SK-MEL-5 (cell line): ENCODE measurements at regions not wholly inside any gene's neighbourhood (a gene's known extent, or its start where the extent isn't known, plus 50 kb on each side); places are given as distances from the start of the nearest gene placed in this dataset.
"Not testable (repeated sequence)": the region's sequence is repeated elsewhere in the genome, so short reads cannot be mapped to it uniquely, and the experiment has no call there.

Experiments used
- DNase-seq: peaks from one replicate; pipeline ENCODE4 v3.0.0-alpha.2; 2016; ENCODE audit warnings: low read depth, low spot score
- in situ Hi-C: cut with HindIII; loops from 2 replicates; pipeline ENCODE4 v1.10.0; 2016; ENCODE audit warnings: low sequenced_read_pairs, high pct_unique_total_duplicates, low pct_unique_long_range_greater_than_20kb

- no peak for DNase-seq
- in situ Hi-C loops: no loop called here
These were observed 190.5 kb upstream of the OR13F1 start for GRCh38 chr9:104313396-104314110.

DNA sequence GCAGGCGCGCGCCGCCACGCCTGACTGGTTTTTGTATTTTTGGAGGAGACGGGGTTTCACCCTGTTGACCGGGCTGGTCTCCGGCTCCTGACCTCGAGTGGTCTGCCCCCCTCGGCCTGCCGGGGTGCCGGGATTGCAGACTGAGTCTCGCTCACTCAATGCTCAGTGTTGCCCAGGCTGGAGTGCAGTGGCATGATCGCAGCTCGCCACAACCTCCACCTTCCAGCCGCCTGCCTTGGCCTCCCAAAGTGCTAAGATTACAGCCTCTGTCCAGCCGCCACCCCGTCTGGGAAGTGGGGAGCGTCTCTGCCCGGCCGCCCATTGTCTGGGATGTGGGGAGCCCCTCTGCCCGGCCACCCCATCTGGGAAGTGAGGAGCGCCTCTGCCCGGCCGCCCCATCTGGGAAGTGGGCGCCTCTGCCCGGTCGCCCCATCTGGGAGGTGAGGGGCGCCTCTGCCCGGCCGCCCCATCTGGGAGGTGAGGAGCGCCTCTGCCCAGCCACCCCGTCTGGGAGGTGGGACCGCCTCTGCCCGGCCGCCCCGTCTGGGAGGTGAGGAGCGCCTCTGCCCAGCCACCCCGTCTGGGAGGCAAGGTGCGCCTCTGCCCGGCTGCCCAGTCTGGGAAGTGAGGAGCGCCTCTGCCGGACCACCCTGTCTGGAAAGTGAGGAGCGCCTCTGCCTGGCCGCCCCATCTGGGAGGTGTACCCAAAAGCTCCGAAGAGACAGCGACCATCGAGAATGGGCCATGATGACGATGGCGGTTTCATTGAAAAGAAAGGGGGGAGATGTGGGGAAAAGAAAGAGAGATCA lies 187.7 kb upstream of the OR13F1 start:
- in situ Hi-C loops, DNase-seq: not testable (repeated sequence)

GRCh38 chr9:104319198-104319597 lies 184.9 kb upstream of the OR13F1 start:
- DNase-seq: no peak
- in situ Hi-C loops: no loop called here

DNA sequence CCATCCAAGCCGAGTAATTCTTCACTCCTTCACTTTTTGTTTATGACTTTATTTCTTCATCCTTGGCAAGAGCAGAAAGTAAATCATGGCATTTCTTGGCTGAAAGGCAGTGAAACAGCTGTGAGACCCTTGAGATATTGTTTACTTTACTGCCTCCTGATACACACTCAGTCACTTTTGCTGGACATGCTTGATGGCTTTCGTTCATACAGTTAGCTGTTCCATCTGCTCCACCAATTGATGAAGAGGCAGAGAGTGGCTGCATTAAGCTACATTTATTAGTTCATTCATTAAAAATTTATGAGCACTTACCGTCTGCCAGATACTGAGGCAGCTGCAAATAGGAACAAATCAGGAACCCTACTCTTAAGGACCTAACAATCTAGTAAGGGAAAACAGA lies 184.4 kb upstream of the OR13F1 start:
- in situ Hi-C loops: no loop called here
- DNase-seq: no peak

- in situ Hi-C loops: no loop called here
- no peak for DNase-seq
These were observed 181.5 kb upstream of the OR13F1 start for GRCh38 chr9:104322596-104322995.

- DNase-seq, in situ Hi-C loops: not testable (repeated sequence)
These were observed 179.9 kb upstream of the OR13F1 start for GRCh38 chr9:104323967-104324694.

GRCh38 chr9:104326912-104327311 lies 177.2 kb upstream of the OR13F1 start:
- no peak for DNase-seq
- in situ Hi-C loops: no loop called here

- DNase-seq: no peak
- in situ Hi-C loops: no loop called here
These were observed 174.8 kb upstream of the OR13F1 start for GRCh38 chr9:104329245-104329644.

GRCh38 chr9:104330841-104331240 lies 173.2 kb upstream of the OR13F1 start:
- DNase-seq: no peak
- in situ Hi-C loops: no loop called here

DNA sequence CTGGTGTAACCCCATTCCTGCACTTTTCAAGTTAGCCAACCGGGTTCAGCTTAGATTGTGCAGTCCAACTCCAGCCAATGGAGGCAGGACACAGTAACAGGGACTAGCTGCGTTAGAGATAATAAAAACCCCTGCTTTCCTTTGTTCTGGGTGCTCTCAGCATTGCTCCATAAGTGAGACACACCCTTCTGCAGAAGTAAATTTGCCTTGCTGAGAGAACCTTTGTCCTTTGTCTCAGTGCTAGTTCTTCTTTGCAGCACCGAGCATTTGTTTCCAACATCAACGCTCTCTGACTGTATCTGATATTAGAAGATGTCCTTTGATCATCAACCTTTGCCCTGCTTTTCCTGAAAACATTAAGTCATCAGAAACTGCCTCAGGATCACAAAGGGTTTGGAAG lies 169.5 kb upstream of the OR13F1 start:
- DNase-seq: no peak
- in situ Hi-C loops: no loop called here

- DNase-seq: no peak
- in situ Hi-C loops: no loop called here
These were observed 164.4 kb upstream of the OR13F1 start for GRCh38 chr9:104339692-104340091.

DNA sequence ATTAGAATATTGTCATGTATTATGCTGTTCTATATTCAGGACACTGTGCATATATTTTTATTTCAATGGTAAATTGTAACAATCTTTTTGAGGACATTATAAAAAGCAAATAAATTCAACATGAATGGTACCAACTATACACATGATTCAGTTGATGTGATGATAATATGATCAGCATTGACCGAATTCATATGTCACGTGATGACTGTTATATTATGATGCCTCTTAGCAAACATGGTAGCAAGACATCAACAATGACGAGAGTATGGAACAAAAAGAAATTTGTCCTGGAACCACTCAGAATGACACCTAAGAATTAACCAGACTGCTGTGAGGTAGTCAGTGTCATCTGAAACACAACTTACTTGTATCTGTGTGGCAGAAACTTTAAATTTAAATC lies 161.5 kb upstream of the OR13F1 start:
- no peak for DNase-seq
- in situ Hi-C loops: no loop called here

- in situ Hi-C loops: no loop called here
- DNase-seq: no peak
These were observed 159.0 kb upstream of the OR13F1 start for GRCh38 chr9:104345061-104345460.

DNA sequence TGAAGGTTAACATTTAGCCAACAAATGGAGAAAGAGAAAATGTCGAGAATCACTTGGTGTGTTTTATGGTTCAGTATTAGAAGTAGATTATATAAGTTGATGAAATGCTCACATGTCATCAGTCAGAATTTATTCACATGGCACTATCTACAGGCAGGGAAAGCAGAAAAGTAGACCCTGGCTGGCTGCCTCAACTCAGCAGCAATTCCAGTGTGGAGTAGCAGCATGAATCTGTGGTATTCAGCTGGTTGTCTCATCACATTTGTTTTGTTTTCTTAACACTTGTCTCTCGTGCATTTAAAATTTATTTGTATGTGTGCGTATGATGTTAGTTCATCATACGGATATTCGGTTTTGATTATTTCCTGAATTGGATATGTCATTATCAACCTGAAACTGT lies 153.5 kb upstream of the OR13F1 start:
- DNase-seq: no peak
- in situ Hi-C loops: no loop called here

GRCh38 chr9:104351726-104352125 lies 152.3 kb upstream of the OR13F1 start:
- no peak for DNase-seq
- in situ Hi-C loops: no loop called here

GRCh38 chr9:104361207-104361606 lies 142.9 kb upstream of the OR13F1 start:
- DNase-seq: no peak
- in situ Hi-C loops: no loop called here

- no peak for DNase-seq
- in situ Hi-C loops: no loop called here
These were observed 141.1 kb upstream of the OR13F1 start for GRCh38 chr9:104362912-104363472.

GRCh38 chr9:104367507-104367906 lies 136.6 kb upstream of the OR13F1 start:
- no peak for DNase-seq
- in situ Hi-C loops: no loop called here
